MG63 (cell line): ENCODE measurements at regions not wholly inside any gene's neighbourhood (a gene's known extent, or its start where the extent isn't known, plus 50 kb on each side); places are given as distances from the start of the nearest gene placed in this dataset.

ENCODE experiments used
- DNase-seq: peaks from one replicate; pipeline ENCODE4 v3.0.0-alpha.2; 2020
- H3K27me3 ChIP-seq: fragments of 250-450 bp; sonication (Bioruptor Pico); 2 replicates; pipeline ENCODE4 v1.5.1; 2020; ENCODE audit warnings: mild to moderate bottlenecking, moderate library complexity
- H3K36me3 ChIP-seq: fragments of 250-450 bp; sonication (Bioruptor Pico); 2 replicates; pipeline ENCODE4 v1.5.1; 2020; ENCODE audit warnings: mild to moderate bottlenecking, moderate library complexity
- H3K4me3 ChIP-seq: fragments of 250-450 bp; sonication (Bioruptor Pico); 2 replicates; pipeline ENCODE4 v1.5.1; 2020; ENCODE audit warnings: mild to moderate bottlenecking, moderate library complexity
- H3K9me3 ChIP-seq: fragments of 250-450 bp; sonication (Bioruptor Pico); 2 replicates; pipeline ENCODE4 v1.5.1; 2020; ENCODE audit warnings: mild to moderate bottlenecking, moderate library complexity

DNA sequence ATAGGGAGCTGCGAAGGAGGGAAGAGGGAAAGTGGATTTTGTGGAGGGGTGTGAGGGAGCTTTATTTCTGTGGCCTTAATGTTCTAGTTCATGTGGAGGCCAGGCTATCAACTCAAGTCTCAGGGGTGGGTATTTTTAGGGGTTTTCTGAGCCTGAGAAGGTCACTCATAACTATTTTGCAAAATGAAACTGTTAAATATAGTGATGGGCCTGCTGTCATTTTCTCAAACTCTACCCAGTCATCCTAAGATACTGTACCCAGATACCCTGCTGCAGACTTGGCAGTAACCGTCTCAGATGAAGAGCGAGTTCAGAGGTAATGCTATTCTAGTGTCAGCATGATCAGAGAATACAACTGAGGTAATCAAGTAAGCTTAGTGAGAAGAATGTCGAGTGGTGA, 545.0 kb upstream of the TBL1XR1 start:
- no peak for DNase-seq
- no peak overlapping the region for H3K4me3 ChIP-seq
- H3K27me3 ChIP-seq: no peaks in the 10 kb centered on the region
- H3K36me3 ChIP-seq: no peaks in the 10 kb centered on the region
- H3K9me3 ChIP-seq: no peaks in the 10 kb centered on the region

DNA sequence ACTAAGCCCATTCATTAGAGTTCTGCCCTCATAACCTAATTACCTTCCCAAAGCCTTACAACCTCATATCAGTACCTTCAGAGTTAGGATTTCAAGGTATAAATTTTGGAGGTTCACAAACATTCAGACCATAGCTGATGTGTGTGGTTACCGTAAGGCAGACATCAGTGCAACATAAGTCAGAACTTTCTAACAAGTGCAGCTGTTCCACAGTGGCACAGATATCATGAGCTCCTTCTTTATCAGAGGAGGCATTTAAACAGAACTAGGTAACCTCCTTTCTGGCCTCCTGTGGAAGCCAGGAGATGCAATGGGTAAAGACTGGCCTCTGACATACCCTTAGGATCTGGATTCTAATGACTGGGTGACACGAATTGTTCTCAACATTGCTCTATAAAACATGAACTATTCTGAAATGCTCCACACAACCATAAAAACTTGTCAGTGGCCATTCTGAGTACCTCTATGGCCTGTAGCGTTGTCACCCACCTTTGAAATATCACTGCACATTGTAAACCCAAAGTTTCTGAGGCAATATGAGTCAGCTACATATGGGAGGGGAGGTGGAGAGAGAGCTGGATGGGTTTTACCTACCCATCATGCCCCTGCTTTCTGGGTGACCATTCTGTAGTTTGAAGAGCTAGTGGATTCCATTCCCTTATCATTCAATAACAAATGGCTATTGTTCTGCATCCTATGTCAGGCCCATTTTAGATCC, 546.0 kb upstream of the TBL1XR1 start:
- Histone ChIP-seq H3K36me3 (no peaks in the 10 kb centered on the region), H3K4me3 (no peak overlapping the region), H3K27me3 (no peaks in the 10 kb centered on the region), H3K9me3 (no peaks in the 10 kb centered on the region)
- no peak for DNase-seq

DNA sequence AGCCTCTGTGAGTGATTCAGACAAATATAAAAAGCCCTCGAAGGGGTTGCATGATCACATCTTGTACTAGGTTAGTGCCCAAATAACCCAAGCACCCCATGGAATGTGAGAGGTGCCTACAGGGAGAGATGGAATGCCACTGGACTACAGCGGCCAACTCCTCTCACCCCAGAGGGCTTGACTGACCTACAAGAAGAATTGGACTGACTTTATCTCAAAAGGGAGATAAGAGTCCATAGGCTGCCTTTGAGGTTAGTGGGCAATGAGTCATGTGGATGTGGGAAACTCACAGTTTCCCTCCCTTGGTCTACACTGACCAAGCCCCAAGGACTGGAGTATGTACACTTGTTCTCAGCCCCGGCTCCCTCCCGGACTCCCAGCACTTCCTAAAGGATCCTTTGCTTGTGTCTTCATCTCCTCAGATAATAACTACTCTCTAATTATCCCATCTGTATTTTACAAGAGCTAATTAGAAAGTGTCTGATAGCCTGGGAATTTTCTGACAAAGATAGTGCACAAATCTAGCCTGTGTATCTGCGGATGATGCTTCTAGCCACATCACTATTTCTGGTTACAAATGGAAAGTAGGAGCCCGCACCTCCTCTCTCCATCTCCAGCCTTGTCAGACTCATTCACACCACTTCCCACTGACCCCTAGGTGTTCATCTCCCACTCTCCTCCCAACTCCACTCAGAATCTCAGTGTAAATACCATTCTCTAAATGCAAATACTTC, 547.8 kb upstream of the TBL1XR1 start:
- Histone ChIP-seq H3K9me3 (no peaks in the 10 kb centered on the region), H3K36me3 (no peaks in the 10 kb centered on the region), H3K27me3 (no peaks in the 10 kb centered on the region), H3K4me3 (no peak overlapping the region)
- DNase-seq: peak; percentile 57

DNA sequence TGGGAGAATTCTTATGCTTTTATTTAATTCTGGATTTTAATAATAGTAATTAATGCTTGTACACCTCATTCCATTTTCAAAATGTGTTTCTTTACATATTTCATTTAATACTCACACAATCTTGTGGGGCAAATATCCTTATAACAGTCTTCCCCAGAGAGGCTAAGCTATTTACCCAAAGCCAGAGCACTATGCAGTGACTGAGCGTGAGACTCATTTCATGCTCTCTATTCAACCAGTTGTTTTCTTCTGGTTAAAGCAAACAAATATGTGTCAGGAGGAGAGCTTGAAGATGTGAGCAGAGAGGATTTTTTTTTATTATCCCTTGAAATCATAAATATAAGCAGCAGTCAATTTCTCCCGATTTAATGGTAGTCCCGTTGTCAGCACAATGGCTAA, 548.3 kb upstream of the TBL1XR1 start:
- Histone ChIP-seq H3K27me3 (no peaks in the 10 kb centered on the region), H3K4me3 (no peak overlapping the region), H3K9me3 (no peaks in the 10 kb centered on the region), H3K36me3 (no peaks in the 10 kb centered on the region)
- no peak for DNase-seq

DNA sequence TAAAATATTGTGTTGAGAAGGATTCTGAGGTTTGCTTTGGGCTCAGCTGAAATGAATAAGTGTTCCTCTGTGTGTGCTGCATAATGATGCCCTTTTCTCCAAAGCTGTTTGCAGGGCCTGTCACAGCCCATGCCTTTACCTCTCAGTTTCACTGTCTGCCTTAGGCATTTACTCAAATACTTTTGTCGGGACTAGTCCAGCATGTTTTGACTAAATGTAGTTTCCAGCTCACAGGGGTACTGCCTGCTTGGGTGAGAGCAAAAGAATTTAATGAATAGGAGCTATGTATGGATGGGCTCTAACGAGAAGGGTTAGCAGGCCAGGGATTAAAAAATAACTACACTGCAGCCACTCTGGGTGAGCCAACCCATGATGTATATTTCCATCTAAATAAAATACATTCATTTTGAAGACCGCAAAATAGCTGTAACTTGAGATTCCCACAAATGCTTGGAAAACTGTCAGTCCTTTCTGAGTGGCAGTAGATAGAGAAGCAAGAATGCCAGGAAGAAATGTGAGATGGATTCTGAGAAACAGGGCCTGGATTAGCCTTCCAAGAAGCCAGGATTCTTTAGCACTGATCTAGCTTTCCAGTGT, 549.2 kb upstream of the TBL1XR1 start:
- Histone ChIP-seq H3K4me3 (no peak overlapping the region), H3K9me3 (no peaks in the 10 kb centered on the region), H3K36me3 (no peaks in the 10 kb centered on the region), H3K27me3 (no peaks in the 10 kb centered on the region)
- DNase-seq: no peak

DNA sequence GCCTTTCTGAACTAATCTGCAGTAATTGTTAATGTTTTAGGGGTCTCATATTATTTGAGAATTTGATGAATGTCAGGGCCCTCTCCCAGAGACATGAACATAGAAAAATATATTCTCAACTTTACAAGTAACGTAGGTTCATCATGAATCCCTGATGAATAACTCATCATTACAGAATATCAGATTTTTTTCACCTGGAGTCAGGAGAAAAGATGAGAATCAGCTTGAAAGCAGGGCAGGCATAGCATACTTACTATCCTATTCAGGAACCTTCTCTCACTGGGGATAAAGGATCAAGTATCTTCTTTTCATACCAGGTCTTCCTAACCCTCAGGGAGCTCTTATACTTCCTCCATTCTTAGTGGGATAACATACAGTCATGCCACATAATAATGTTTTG, 552.6 kb upstream of the TBL1XR1 start:
- Histone ChIP-seq H3K27me3 (no peaks in the 10 kb centered on the region), H3K4me3 (no peak overlapping the region), H3K9me3 (no peaks in the 10 kb centered on the region), H3K36me3 (no peaks in the 10 kb centered on the region)
- DNase-seq: no peak

DNA sequence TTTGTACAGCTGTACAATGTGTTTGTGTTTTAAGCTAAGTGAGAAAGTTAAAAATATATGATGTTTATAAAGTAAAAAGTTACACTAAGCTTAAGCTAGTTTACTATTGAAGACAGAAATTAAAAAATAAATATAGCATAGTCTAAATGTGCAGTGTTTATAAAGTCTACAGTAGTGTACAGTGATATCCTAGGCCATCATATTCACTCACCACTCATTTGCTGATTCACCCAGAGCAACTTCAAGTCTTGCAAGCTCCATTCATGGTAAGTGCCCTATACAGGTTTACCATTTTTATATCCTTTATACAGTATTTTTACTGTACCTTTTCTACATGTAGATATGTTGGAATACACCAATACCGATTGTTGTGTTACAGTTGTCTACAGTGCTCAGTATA, 553.2 kb upstream of the TBL1XR1 start:
- no peak for DNase-seq
- no peak overlapping the region for H3K4me3 ChIP-seq
- H3K36me3 ChIP-seq: no peaks in the 10 kb centered on the region
- H3K27me3 ChIP-seq: no peaks in the 10 kb centered on the region
- no peaks in the 10 kb centered on the region for H3K9me3 ChIP-seq

DNA sequence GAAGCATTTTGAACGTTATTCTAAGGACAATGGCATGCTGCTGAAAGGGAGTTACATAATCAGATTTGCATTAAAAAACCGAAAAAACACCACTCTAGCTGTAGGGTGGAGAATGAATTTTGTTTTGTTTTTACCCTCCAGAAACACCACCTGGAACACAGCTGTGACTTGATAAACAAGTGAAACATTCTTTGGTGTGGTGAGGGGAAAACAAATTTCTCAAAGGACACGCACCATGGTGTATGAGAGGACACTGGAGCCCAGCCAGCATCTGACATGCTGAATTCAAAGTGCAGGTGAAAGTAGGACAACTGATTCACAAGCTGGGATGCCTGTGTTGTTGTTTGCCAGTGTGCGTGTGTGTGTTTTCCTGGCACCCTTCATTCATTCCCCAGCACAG, 554.5 kb upstream of the TBL1XR1 start:
- Histone ChIP-seq H3K9me3 (no peaks in the 10 kb centered on the region; the same call in 1 of the 2 replicates), H3K36me3 (no peaks in the 10 kb centered on the region), H3K27me3 (no peaks in the 10 kb centered on the region), H3K4me3 (no peak overlapping the region)
- no peak for DNase-seq

DNA sequence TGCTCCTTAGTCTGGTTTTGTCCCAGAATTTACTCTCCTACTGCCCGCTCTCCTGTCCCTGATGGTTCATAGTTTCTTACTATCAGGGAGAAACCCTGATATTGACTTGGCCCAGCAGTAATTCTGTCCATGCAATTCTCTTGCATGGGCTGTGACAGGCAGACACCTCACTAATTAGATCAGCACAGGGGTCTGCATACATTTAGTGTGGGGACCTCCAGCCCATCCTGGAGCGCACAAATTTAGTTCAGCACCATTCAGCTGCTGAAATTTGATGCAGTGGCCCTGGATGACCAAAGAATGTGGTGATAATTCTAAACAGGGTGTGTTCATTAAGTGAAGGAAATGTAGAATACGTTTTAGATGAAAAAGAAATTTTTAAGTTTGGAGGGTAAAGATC, 555.5 kb upstream of the TBL1XR1 start:
- Histone ChIP-seq H3K9me3 (peaks cover 4% of the 10 kb centered on the region), H3K4me3 (no peak overlapping the region), H3K36me3 (no peaks in the 10 kb centered on the region), H3K27me3 (no peaks in the 10 kb centered on the region)
- no peak for DNase-seq

DNA sequence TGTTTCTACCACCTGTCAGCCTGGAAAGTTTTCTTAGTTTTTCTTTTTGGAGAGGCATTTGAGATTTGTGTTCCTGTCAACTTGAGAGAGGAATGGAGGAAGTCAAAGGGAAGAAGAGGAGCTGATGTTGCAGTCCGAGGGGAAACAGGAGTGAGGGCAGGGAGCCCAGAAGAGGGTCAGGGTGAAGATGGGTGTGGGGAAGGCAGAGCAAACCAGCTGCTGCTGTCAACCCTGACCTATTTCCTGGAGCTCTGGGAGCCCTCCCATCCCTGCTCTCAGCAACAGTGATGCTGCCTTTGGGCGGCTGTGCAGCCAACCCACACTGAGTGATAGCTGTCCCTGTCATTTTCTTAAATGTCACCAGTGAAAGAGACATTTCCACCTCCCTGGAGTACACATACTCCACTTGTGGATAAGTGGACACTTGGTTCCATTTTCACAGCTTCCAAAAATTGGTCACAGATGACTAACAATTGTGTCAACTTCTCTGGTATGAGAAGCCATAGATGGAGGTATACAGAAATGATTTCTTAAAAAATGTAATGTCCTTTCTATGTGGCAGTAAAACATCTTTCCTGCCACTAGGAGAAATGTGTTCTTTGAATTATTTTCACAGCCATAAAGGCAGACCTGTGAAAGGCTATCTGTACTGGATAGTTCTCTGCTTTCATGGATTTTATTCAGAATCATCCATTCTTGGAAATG, 556.3 kb upstream of the TBL1XR1 start:
- DNase-seq: peak; percentile 45
- no peaks in the 10 kb centered on the region for H3K27me3 ChIP-seq
- H3K9me3 ChIP-seq: peaks cover 5% of the 10 kb centered on the region
- no peak overlapping the region for H3K4me3 ChIP-seq
- no peaks in the 10 kb centered on the region for H3K36me3 ChIP-seq

DNA sequence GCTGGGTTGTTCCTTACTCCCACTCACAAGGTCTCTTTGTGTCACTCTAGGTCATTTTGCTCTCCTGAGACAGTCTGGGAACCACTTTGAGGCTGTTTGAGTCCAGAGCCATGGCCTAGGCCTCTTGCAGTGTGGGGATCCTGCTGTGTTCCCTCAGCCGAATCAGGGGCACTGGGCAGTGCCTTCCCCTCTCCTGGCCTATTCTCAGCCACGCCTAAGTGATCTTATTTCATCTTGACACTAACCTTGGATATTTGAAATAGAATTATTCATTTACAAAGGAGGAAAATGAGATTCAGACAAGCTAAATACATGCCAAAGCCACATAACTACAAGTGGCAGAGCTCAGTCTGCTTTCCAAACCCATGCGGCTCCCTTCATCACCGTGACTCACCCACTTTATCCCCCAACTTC, 557.2 kb upstream of the TBL1XR1 start:
- H3K27me3 ChIP-seq: no peaks in the 10 kb centered on the region
- H3K9me3 ChIP-seq: peaks cover 6% of the 10 kb centered on the region
- H3K36me3 ChIP-seq: no peaks in the 10 kb centered on the region
- no peak overlapping the region for H3K4me3 ChIP-seq
- DNase-seq: peak; percentile 35

DNA sequence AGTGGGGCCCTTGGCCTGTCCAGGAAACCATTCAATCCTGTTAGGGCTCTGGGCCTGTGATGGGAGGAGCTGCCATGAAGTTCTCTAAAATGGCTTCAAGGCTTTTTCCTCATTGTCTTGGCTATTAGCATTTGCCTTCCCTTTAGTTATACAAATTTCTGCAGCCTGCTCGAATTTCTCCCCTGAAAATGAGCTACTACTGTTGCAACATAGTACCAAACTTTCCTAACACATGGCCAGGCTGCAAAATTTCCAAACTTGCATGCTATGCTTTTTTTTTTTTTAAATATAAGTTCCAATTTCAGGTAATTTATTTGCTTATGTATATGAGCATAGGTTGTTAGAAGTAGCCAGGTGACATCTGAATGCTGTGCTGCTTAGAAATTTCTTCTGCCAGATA, 560.8 kb upstream of the TBL1XR1 start:
- no peaks in the 10 kb centered on the region for H3K27me3 ChIP-seq
- H3K4me3 ChIP-seq: no peak overlapping the region
- peaks cover 2% of the 10 kb centered on the region; the same call in 1 of the 2 replicates for H3K36me3 ChIP-seq
- no peak for DNase-seq
- peaks cover 11% of the 10 kb centered on the region for H3K9me3 ChIP-seq

DNA sequence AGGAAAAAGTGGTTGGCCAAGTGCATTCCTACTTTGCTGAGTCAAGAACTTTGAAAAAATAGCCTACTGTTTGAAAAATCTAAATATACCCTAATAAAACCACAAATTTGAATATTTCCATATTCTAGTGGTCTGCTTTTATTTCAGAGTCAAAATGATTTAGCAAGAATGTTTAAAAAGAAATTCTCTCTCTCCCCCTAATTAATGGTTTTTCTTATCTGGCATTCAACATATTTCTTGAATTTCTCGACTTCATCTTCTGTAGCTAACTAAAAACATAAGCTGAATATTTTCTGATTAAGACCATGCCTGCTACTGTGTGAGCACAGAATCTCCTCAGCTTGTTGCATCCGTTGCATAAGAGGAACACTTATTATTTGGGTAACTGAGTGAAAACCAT, 563.5 kb upstream of the TBL1XR1 start:
- DNase-seq: no peak
- peaks cover 11% of the 10 kb centered on the region for H3K9me3 ChIP-seq
- H3K36me3 ChIP-seq: peaks cover 2% of the 10 kb centered on the region; the same call in 1 of the 2 replicates
- H3K27me3 ChIP-seq: no peaks in the 10 kb centered on the region
- no peak overlapping the region for H3K4me3 ChIP-seq

DNA sequence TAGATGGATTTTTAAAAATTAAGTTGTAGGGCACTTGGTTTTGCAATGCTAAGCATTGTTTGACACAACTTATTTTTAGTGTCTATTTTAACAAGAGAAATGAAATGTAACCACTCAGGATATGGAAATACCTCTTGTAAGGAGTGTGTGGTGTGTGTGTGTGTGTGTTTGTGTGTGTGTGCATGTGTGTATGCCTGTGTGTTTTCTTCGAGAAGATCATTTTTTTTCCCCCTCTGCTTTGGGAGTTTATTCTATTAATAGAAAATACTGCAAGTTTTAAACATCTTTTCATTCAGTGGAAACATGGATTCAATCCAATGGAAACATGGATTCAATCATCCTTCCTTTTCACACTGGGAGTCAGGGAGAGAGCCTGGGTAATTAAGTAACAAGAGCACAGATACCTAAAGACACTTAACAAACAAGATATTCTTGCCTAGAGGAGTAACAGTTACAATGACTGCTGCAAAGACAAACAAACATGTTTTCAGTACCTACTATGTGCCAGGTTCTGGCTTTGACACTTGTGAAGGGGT, 567.2 kb upstream of the TBL1XR1 start:
- peaks cover 15% of the 10 kb centered on the region for H3K9me3 ChIP-seq
- H3K36me3 ChIP-seq: peaks cover 2% of the 10 kb centered on the region; the same call in 1 of the 2 replicates
- no peak overlapping the region for H3K4me3 ChIP-seq
- no peaks in the 10 kb centered on the region for H3K27me3 ChIP-seq
- DNase-seq: no peak

DNA sequence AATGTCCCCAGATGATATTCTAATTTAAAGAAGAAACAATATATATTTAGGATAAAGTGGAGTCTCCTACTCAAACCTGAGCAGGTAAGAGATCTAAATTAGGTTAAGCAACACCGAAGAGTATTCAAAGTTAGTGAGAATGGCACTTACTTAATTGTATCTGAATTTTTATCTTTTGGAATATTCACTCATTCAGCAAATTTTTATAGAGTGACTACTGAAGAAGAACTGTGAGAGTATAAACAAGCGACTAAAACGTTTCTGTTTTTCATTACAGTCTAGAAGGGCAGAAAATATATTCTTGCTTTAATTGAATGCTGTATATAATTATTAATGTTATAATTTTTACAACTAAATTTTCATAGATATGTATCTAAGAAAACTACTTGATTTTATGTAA, 567.7 kb upstream of the TBL1XR1 start:
- no peaks in the 10 kb centered on the region for H3K27me3 ChIP-seq
- H3K9me3 ChIP-seq: peaks cover 15% of the 10 kb centered on the region
- H3K36me3 ChIP-seq: no peaks in the 10 kb centered on the region
- DNase-seq: no peak
- H3K4me3 ChIP-seq: no peak overlapping the region

DNA sequence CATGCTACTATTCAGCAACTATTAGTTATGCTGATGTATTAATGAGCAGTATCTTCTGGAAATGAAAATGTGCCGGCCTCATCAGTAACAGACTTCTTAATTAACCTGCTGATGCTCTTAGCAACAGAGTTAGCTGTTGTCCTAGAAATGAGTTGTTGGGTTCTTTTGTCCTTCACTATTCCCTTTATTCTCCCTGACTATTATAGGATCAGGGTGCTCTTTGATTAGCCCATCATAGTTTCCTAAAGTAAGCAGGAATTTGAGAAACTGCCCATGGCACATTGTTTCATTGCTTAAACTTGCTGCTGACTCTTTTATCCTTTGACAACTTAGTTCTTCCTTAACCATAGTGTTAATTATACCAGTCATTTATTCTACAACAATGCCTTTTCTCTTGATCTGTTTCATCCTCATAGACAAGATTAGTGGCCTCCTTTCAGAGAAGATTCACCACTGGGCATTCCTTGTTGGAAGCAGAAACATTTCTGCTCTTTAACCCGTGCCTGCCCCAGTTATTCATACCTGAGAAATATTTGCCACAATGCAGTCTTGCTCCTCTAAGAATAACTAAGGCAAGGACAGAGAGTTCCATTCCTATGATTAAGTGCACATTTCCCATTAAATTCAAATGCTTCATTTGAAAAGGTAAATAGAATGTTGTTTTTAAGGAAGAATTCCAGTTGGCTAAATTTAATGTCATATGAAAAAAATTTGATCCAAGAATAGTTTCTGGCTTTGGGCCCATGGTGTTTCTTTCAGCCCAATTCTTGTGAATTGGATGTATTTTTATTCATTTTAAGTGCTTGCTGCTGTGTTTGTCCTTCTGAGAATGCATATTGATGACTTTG, 573.3 kb upstream of the TBL1XR1 start:
- H3K4me3 ChIP-seq: no peak overlapping the region
- DNase-seq: no peak

More for the DNA sequence above, 573.3 kb upstream of the TBL1XR1 start:
- Histone ChIP-seq H3K36me3 (no peaks in the 10 kb centered on the region), H3K27me3 (no peaks in the 10 kb centered on the region), H3K9me3 (peaks cover 16% of the 10 kb centered on the region)
